Uterus (tissue), 2 donors: ENCODE measurements at regions not wholly inside any gene's neighbourhood (a gene's known extent, or its start where the extent isn't known, plus 50 kb on each side); places are given as distances from the start of the nearest gene placed in this dataset.

Experiments used
- CTCF ChIP-seq, 4 experiments: fragments of 200-600 bp in 2 of 4; fragments of 450-650 bp in 2 of 4; sonication (generic) in 2 of 4; IDR thresholded peaks; one replicate each; pipeline ENCODE4 v1.5.1; 2016 to 2019; ENCODE audit warnings: antibody characterized with exemption in 4 of 4, mild to moderate bottlenecking in 2 of 4, moderate library complexity in 1 of 4
- POLR2A ChIP-seq, 2 donors: fragments of 450-650 bp; IDR thresholded peaks; one replicate each; pipeline ENCODE4 v1.6.1; 2016; ENCODE audit warnings: antibody characterized with exemption in 2 of 2, mild to moderate bottlenecking in 1 of 2, moderate library complexity in 1 of 2

GRCh38 chr20:51092338-51092737 lies 69.4 kb upstream of the KCNG1 start:
- no peak for TF ChIP-seq POLR2A (IDR thresholded peaks at IDR 0.05)
- no peak for TF ChIP-seq CTCF (IDR thresholded peaks at IDR 0.05)
